ENCODE measurements at regions not wholly inside any gene's neighbourhood (a gene's known extent, or its start where the extent isn't known, plus 50 kb on each side); places are given as distances from the start of the nearest gene placed in this dataset.

GRCh38 chr14:37723515-37723914, 128.1 kb downstream of the TTC6 start (continued):
- TF ChIP-seq, protein P1, sequence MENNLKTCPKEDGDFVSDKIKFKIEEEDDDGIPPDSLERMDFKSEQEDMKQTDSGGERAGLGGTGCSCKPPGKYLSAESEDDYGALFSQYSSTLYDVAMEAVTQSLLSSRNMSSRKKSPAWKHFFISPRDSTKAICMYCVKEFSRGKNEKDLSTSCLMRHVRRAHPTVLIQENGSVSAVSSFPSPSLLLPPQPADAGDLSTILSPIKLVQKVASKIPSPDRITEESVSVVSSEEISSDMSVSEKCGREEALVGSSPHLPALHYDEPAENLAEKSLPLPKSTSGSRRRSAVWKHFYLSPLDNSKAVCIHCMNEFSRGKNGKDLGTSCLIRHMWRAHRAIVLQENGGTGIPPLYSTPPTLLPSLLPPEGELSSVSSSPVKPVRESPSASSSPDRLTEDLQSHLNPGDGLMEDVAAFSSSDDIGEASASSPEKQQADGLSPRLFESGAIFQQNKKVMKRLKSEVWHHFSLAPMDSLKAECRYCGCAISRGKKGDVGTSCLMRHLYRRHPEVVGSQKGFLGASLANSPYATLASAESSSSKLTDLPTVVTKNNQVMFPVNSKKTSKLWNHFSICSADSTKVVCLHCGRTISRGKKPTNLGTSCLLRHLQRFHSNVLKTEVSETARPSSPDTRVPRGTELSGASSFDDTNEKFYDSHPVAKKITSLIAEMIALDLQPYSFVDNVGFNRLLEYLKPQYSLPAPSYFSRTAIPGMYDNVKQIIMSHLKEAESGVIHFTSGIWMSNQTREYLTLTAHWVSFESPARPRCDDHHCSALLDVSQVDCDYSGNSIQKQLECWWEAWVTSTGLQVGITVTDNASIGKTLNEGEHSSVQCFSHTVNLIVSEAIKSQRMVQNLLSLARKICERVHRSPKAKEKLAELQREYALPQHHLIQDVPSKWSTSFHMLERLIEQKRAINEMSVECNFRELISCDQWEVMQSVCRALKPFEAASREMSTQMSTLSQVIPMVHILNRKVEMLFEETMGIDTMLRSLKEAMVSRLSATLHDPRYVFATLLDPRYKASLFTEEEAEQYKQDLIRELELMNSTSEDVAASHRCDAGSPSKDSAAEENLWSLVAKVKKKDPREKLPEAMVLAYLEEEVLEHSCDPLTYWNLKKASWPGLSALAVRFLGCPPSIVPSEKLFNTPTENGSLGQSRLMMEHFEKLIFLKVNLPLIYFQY (CRISPR knock-in tag; IDR thresholded peaks at IDR 0.05; ENCODE audit: borderline replicate concordance): no peak
- TF ChIP-seq MEF2D (CRISPR knock-in tag; IDR thresholded peaks at IDR 0.05) (no peak), TAF1 (CRISPR knock-in tag; IDR thresholded peaks at IDR 0.05) (no peak)

DNA sequence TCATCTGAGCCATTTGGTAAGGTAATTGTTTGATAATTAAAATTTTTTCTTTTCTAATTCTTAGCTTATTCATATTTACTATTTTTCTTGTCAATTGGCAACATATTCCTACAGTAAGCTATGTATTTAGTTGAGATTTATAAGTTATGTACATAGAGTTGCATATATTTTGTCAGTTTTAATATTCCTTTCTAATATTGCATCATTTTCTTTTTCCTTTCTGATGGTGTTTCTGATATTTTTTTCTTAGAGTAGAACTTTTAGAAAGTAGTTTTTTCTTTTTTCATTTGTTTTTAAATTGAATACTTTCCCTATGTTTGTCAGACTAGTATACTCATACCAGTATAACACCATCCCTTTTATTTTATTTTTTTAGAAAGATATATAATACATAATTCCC, 131.3 kb downstream of the TTC6 start:
- H3K36me3 ChIP-seq (replicated peaks in 1 of 2; ENCODE audit: control insufficient read depth in 1 of 2, insufficient read depth in 2 of 2, low read length in 2 of 2): no peaks in the 10 kb centered on the region
- H3K27me3 ChIP-seq (ENCODE audit: control insufficient read depth in 1 of 2, insufficient read depth in 2 of 2, low read length in 2 of 2): no peaks in the 10 kb centered on the region; a peak in 1 of 5 replicates
- intact Hi-C loops (cut with micrococcal nuclease; ENCODE audit: unreplicated experiment) (no loop called here), in situ Hi-C loops (cut with HindIII; ENCODE audit: extremely low pct_ligation_motif_present, low pct_unique_long_range_greater_than_20kb) (no loop called here)
- no peak for FAIRE-seq
- H4K20me1 ChIP-seq (ENCODE audit: insufficient read depth, low read length): no peaks in the 10 kb centered on the region
- no peak overlapping the region for H3K4me2 ChIP-seq (ENCODE audit: low read depth, low read length)
- ChIA-PET CTCF (ENCODE audit: low intra/inter-chr PET ratio, low total read pairs) (no interaction called here), POLR2A (interaction anchor here (0.8 kb wide), 1 partner anchor 62 kb away, joined by 3 read pairs; no protein-coding TSS in a partner anchor)
- no peak for ATAC-seq
- H3K9me3 ChIP-seq (ENCODE audit: low read length): no peaks in the 10 kb centered on the region
- peaks cover 7% of the 10 kb centered on the region for H3K4me1 ChIP-seq (ENCODE audit: insufficient read depth, low read length)
- no peaks in the 10 kb centered on the region for H3K79me2 ChIP-seq (ENCODE audit: insufficient read depth, low read length)
- TF ChIP-seq ATF7 (IDR thresholded peaks at IDR 0.05) (peak; percentile 88), ATF7 (CRISPR knock-in tag; IDR thresholded peaks at IDR 0.05) (no peak), XRCC5 (optimal IDR thresholded peaks at IDR 0.05; ENCODE audit: low read length) (no peak), ZNF574 (CRISPR knock-in tag; IDR thresholded peaks at IDR 0.05) (no peak), ZNF564 (CRISPR knock-in tag; IDR thresholded peaks at IDR 0.05) (no peak), ZBTB46 (CRISPR knock-in tag; IDR thresholded peaks at IDR 0.05; ENCODE audit: borderline replicate concordance) (no peak), CTCF (CRISPR knock-in tag; IDR thresholded peaks at IDR 0.05) (no peak)
- TF ChIP-seq, protein P2, sequence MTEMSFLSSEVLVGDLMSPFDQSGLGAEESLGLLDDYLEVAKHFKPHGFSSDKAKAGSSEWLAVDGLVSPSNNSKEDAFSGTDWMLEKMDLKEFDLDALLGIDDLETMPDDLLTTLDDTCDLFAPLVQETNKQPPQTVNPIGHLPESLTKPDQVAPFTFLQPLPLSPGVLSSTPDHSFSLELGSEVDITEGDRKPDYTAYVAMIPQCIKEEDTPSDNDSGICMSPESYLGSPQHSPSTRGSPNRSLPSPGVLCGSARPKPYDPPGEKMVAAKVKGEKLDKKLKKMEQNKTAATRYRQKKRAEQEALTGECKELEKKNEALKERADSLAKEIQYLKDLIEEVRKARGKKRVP (CRISPR knock-in tag; IDR thresholded peaks at IDR 0.05): 0 out of 4 replicates have a peak, but pooled peaks of 1 of the 2 experiments have one; percentile 19
- no peak overlapping the region for H3K27ac ChIP-seq (ENCODE audit: extremely low read length, insufficient read depth, low read length)
- no peak overlapping the region for H2AFZ ChIP-seq (ENCODE audit: low read length)
- H3K4me3 ChIP-seq (replicated peaks in 1 of 3; ENCODE audit: insufficient read depth in 1 of 3, low read depth in 2 of 3, low read length in 3 of 3): no peak overlapping the region
- no peak overlapping the region for H3K9ac ChIP-seq (ENCODE audit: insufficient read depth, low read depth, low read length)
- no peak for DNase-seq (ENCODE audit: low spot score)
- BruUV-seq (replicated peaks): no TSS peak
